Keratinocyte (primary cell): ENCODE measurements at regions not wholly inside any gene's neighbourhood (a gene's known extent, or its start where the extent isn't known, plus 50 kb on each side); places are given as distances from the start of the nearest gene placed in this dataset.

Experiments
- DNase-seq: peaks from one replicate; pipeline ENCODE4 v3.0.0-alpha.2; 2011; ENCODE audit warnings: low read depth, missing footprints, low spot score
- FAIRE-seq: peaks from 2 replicates; lab custom pipeline; 2011; peaks lifted over from hg19 to GRCh38; lab: Jason Lieb, UNC
- H2AFZ ChIP-seq: 2 replicates; pipeline ENCODE4 v1.6.0; 2012; ENCODE audit warnings: low read length, control low read depth, inconsistent platforms; ENCODE audit not compliant: control insufficient read depth
- H3K27ac ChIP-seq: 2 replicates; pipeline ENCODE4 v1.5.1; 2011; ENCODE audit warnings: low read length; ENCODE audit not compliant: control insufficient read depth, insufficient read depth
- H3K27me3 ChIP-seq: 3 replicates; pipeline ENCODE4 v1.6.0; 2011; ENCODE audit warnings: low read length; ENCODE audit not compliant: control insufficient read depth, insufficient read depth; ENCODE audit errors: extremely low read depth
- H3K36me3 ChIP-seq, 2 experiments: 2 replicates in 1 of 2; 3 replicates in 1 of 2; pipeline ENCODE4 v1.5.1; 2011; ENCODE audit warnings: low read length in 2 of 2, mild to moderate bottlenecking in 1 of 2; ENCODE audit not compliant: control insufficient read depth in 2 of 2, insufficient read depth in 2 of 2; ENCODE audit errors: extremely low read depth in 1 of 2
- H3K4me1 ChIP-seq: 3 replicates; pipeline ENCODE4 v1.5.1; 2011; ENCODE audit warnings: low read length; ENCODE audit not compliant: control insufficient read depth, insufficient read depth; ENCODE audit errors: extremely low read depth
- H3K4me2 ChIP-seq: 3 replicates; pipeline ENCODE4 v1.6.0; 2011; ENCODE audit warnings: low read depth, low read length; ENCODE audit not compliant: control insufficient read depth, insufficient read depth; ENCODE audit errors: extremely low read depth
- H3K4me3 ChIP-seq, 3 experiments: fragments of 200-600 bp in 1 of 3; sonication (generic) in 1 of 3; 2 replicates in 2 of 3; 3 replicates in 1 of 3; pipeline ENCODE4 v1.5.1; 2011 to 2016; ENCODE audit warnings: low read length in 3 of 3, mild to moderate bottlenecking in 3 of 3, control low read depth in 2 of 3, inconsistent platforms in 1 of 3, low read depth in 1 of 3, mixed read lengths in 1 of 3, mixed run types in 1 of 3, moderate library complexity in 1 of 3; ENCODE audit not compliant: control insufficient read depth in 2 of 3, insufficient read depth in 2 of 3; ENCODE audit errors: extremely low read depth in 1 of 3
- H3K79me2 ChIP-seq: 2 replicates; pipeline ENCODE4 v1.6.0; 2012; ENCODE audit warnings: low read length; ENCODE audit not compliant: control insufficient read depth, insufficient read depth
- H3K9ac ChIP-seq: 3 replicates; pipeline ENCODE4 v1.6.0; 2011; ENCODE audit warnings: low read length; ENCODE audit not compliant: control insufficient read depth, insufficient read depth; ENCODE audit errors: extremely low read depth
- H3K9me1 ChIP-seq: 3 replicates; pipeline ENCODE4 v1.6.0; 2011; ENCODE audit warnings: low read length; ENCODE audit not compliant: control insufficient read depth, insufficient read depth; ENCODE audit errors: extremely low read depth
- H3K9me3 ChIP-seq: 2 replicates; pipeline ENCODE4 v1.5.1; 2012; ENCODE audit warnings: low read depth, low read length; ENCODE audit not compliant: control insufficient read depth
- H4K20me1 ChIP-seq: 3 replicates; pipeline ENCODE4 v1.6.0; 2011; ENCODE audit warnings: low read length; ENCODE audit not compliant: control insufficient read depth, insufficient read depth; ENCODE audit errors: extremely low read depth
- EZH2 ChIP-seq: IDR thresholded peaks from one replicate; pipeline ENCODE4 v1.6.1; 2012; ENCODE audit warnings: inconsistent platforms, mild to moderate bottlenecking, low read length, moderate library complexity
- dilution Hi-C: fragments of 300-500 bp; cut with MboI; formaldehyde crosslinking; loops from one replicate; pipeline ENCODE4 v1.7.0; 2020; ENCODE audit warnings: low sequenced_read_pairs; ENCODE audit not compliant: extremely low pct_ligation_motif_present
- TF ChIP-seq, protein P1 (sequence below), 3 experiments: IDR thresholded peaks in 1 of 3; conservative IDR thresholded peaks in 1 of 3; optimal IDR thresholded peaks in 1 of 3; 2 replicates in 2 of 3; 3 replicates in 1 of 3; pipeline versions ENCODE3 to v1.5.1; 2011; ENCODE audit warnings: low read length in 3 of 3, mild to moderate bottlenecking in 3 of 3, moderate library complexity in 2 of 3, control low read depth in 1 of 3, inconsistent platforms in 1 of 3; ENCODE audit not compliant: insufficient read depth in 2 of 3; ENCODE audit errors: extremely low read depth in 1 of 3

DNA sequence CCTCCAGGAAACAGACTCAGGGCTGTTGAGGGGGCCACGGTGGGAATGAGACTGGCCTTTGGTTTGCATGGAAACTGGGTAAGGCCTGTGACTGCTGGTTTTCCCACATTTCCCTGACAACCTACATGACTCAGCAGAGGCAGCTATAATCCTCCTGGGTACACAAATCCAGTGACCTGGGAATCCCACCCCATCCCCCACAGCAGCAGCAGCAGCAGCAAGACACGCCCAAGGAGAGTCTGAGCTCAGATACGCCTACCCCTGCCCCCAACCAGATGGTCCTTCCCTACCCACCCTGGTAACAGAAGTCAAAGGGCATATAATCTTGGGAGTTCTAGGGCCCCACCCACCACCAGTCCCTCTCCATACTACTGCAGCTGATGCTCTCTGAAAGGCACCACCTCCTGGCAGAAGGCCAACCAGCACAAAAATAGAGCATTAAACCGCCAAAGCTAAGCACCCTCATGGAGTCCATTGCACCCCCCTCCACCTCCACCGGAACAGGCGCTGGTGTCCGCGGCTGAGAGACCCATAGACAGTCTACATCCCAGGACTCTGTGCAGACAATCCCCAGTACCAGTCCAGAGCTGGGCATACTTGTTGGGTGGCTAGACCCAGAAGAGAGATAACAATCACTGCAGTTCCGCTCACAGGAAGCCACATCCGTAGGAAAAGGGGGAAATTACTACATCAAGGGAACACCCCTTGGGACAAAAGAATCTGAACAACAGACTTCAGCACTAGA, 237.2 kb upstream of the SPRY2 start:
- H3K4me2 ChIP-seq = no peak overlapping the region
- no peaks in the 10 kb centered on the region for H4K20me1 ChIP-seq
- no peaks in the 10 kb centered on the region for H3K27me3 ChIP-seq
- H3K9me1 ChIP-seq = no peaks in the 10 kb centered on the region
- H3K9ac ChIP-seq = no peak overlapping the region
- H3K36me3 ChIP-seq = no peaks in the 10 kb centered on the region
- H3K4me1 ChIP-seq = no peaks in the 10 kb centered on the region
- no peak overlapping the region for H3K27ac ChIP-seq
- dilution Hi-C loops = no loop called here
- no peak overlapping the region for H2AFZ ChIP-seq
- FAIRE-seq = no peak
- no peaks in the 10 kb centered on the region for H3K79me2 ChIP-seq
- H3K4me3 ChIP-seq = no peak overlapping the region
- TF ChIP-seq, protein P1, sequence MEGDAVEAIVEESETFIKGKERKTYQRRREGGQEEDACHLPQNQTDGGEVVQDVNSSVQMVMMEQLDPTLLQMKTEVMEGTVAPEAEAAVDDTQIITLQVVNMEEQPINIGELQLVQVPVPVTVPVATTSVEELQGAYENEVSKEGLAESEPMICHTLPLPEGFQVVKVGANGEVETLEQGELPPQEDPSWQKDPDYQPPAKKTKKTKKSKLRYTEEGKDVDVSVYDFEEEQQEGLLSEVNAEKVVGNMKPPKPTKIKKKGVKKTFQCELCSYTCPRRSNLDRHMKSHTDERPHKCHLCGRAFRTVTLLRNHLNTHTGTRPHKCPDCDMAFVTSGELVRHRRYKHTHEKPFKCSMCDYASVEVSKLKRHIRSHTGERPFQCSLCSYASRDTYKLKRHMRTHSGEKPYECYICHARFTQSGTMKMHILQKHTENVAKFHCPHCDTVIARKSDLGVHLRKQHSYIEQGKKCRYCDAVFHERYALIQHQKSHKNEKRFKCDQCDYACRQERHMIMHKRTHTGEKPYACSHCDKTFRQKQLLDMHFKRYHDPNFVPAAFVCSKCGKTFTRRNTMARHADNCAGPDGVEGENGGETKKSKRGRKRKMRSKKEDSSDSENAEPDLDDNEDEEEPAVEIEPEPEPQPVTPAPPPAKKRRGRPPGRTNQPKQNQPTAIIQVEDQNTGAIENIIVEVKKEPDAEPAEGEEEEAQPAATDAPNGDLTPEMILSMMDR (optimal IDR thresholded peaks at IDR 0.05 in 1 of 3, IDR thresholded peaks at IDR 0.05 in 1 of 3, conservative IDR thresholded peaks at IDR 0.05 in 1 of 3; ENCODE audit: extremely low read depth in 1 of 3, insufficient read depth in 2 of 3, low read length in 3 of 3) = no peak
- TF ChIP-seq EZH2 = no peak
- no peaks in the 10 kb centered on the region for H3K9me3 ChIP-seq
- DNase-seq = no peak

DNA sequence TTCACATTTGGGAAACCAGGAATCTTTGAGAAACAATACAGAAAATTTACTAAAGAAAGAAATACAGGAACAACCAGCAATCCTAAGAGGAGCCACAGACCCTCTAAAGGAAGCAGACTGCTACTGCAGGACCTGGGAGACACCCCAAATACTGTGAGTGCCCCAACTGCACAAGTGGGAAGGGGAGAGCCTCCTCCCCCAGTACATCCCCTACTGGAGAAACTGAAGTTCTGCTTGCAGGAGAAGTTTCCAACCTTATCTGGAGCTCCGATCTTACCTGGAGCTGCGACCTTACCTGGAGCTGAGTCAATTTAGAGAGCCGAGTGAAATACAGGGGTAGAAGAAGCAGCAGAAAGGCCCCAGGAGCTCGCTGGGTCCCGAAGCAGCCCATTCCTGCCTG, 236.4 kb upstream of the SPRY2 start:
- Histone ChIP-seq H3K4me3 (no peak overlapping the region), H3K27me3 (no peaks in the 10 kb centered on the region), H3K79me2 (no peaks in the 10 kb centered on the region), H3K9me1 (no peaks in the 10 kb centered on the region), H3K27ac (no peak overlapping the region), H3K4me1 (no peaks in the 10 kb centered on the region), H3K9me3 (no peaks in the 10 kb centered on the region), H3K4me2 (no peak overlapping the region), H2AFZ (no peak overlapping the region), H3K36me3 (no peaks in the 10 kb centered on the region), H3K9ac (no peak overlapping the region), H4K20me1 (no peaks in the 10 kb centered on the region)
- FAIRE-seq (no peak), DNase-seq (no peak)
- dilution Hi-C loops = no loop called here
- no peak for TF ChIP-seq EZH2
- TF ChIP-seq, protein P1 (optimal IDR thresholded peaks at IDR 0.05 in 1 of 3, IDR thresholded peaks at IDR 0.05 in 1 of 3, conservative IDR thresholded peaks at IDR 0.05 in 1 of 3; ENCODE audit: extremely low read depth in 1 of 3, insufficient read depth in 2 of 3, low read length in 3 of 3) = no peak
